ENCODE measurements at regions not wholly inside any gene's neighbourhood (a gene's known extent, or its start where the extent isn't known, plus 50 kb on each side); places are given as distances from the start of the nearest gene placed in this dataset.

- no peaks in the 10 kb centered on the region for H3K4me1 ChIP-seq
- DNase-seq, result no peak
- H3K27ac ChIP-seq (replicated peaks), result no peak overlapping the region
- H3K4me3 ChIP-seq, result no peak overlapping the region
- TF ChIP-seq CTCF (IDR thresholded peaks at IDR 0.05; ENCODE audit: borderline replicate concordance), result no peak
- H3K27me3 ChIP-seq (ENCODE audit: low read depth), result peaks cover 50% of the 10 kb centered on the region
- no peaks in the 10 kb centered on the region for H3K36me3 ChIP-seq
- H3K9me3 ChIP-seq (replicated peaks), result peaks cover 10% of the 10 kb centered on the region
- intact Hi-C loops (cut with micrococcal nuclease), result no loop called here
Observed at GRCh38 chr14:101417434-101417833, 143.9 kb upstream of the DIO3 start.

- H3K4me3 ChIP-seq, result no peak overlapping the region
- no peaks in the 10 kb centered on the region for H3K36me3 ChIP-seq
- H3K4me1 ChIP-seq, result no peaks in the 10 kb centered on the region
- H3K27me3 ChIP-seq (ENCODE audit: low read depth), result peaks cover 44% of the 10 kb centered on the region
- no peak overlapping the region for H3K27ac ChIP-seq (replicated peaks)
- TF ChIP-seq CTCF (IDR thresholded peaks at IDR 0.05; ENCODE audit: borderline replicate concordance), result no peak
- H3K9me3 ChIP-seq (replicated peaks), result peaks cover 16% of the 10 kb centered on the region
- intact Hi-C loops (cut with micrococcal nuclease), result no loop called here
- DNase-seq, result no peak
Observed at GRCh38 chr14:101418601-101419000, 142.7 kb upstream of the DIO3 start.

- DNase-seq, result no peak
- Histone ChIP-seq H3K4me1 (no peaks in the 10 kb centered on the region), H3K27me3 (ENCODE audit: low read depth) (peaks cover 14% of the 10 kb centered on the region), H3K4me3 (no peak overlapping the region), H3K9me3 (replicated peaks) (peaks cover 43% of the 10 kb centered on the region), H3K27ac (replicated peaks) (no peak overlapping the region), H3K36me3 (no peaks in the 10 kb centered on the region)
- no peak for TF ChIP-seq CTCF (IDR thresholded peaks at IDR 0.05; ENCODE audit: borderline replicate concordance)
- intact Hi-C loops (cut with micrococcal nuclease), result no loop called here
Observed at GRCh38 chr14:101426466-101426865, 134.8 kb upstream of the DIO3 start.

- TF ChIP-seq CTCF (IDR thresholded peaks at IDR 0.05; ENCODE audit: borderline replicate concordance), result no peak
Observed at GRCh38 chr14:101428409-101428808, 132.9 kb upstream of the DIO3 start.

GRCh38 chr14:101435546-101435945 is 125.7 kb upstream of the DIO3 start:
- Histone ChIP-seq H3K4me3 (no peak overlapping the region), H3K4me1 (no peaks in the 10 kb centered on the region), H3K27me3 (ENCODE audit: low read depth) (peaks cover 57% of the 10 kb centered on the region), H3K27ac (replicated peaks) (no peak overlapping the region), H3K36me3 (no peaks in the 10 kb centered on the region), H3K9me3 (replicated peaks) (no peaks in the 10 kb centered on the region)
- intact Hi-C loops (cut with micrococcal nuclease), result no loop called here
- DNase-seq, result no peak
- no peak for TF ChIP-seq CTCF (IDR thresholded peaks at IDR 0.05; ENCODE audit: borderline replicate concordance)

More at GRCh38 chr14:101428409-101428808, 132.9 kb upstream of the DIO3 start:
- intact Hi-C loops (cut with micrococcal nuclease), result no loop called here
- Histone ChIP-seq H3K4me1 (no peaks in the 10 kb centered on the region), H3K27me3 (ENCODE audit: low read depth) (peaks cover 29% of the 10 kb centered on the region), H3K27ac (replicated peaks) (no peak overlapping the region), H3K9me3 (replicated peaks) (peaks cover 38% of the 10 kb centered on the region), H3K4me3 (no peak overlapping the region), H3K36me3 (no peaks in the 10 kb centered on the region)
- DNase-seq, result no peak

GRCh38 chr14:101439023-101439422 is 122.3 kb upstream of the DIO3 start:
- H3K27me3 ChIP-seq (ENCODE audit: low read depth), result peaks cover 69% of the 10 kb centered on the region
- TF ChIP-seq CTCF (IDR thresholded peaks at IDR 0.05; ENCODE audit: borderline replicate concordance), result no peak
- intact Hi-C loops (cut with micrococcal nuclease), result no loop called here
- no peak overlapping the region for H3K4me3 ChIP-seq
- no peaks in the 10 kb centered on the region for H3K9me3 ChIP-seq (replicated peaks)
- no peak overlapping the region for H3K27ac ChIP-seq (replicated peaks)
- no peaks in the 10 kb centered on the region for H3K4me1 ChIP-seq
- no peaks in the 10 kb centered on the region for H3K36me3 ChIP-seq
- DNase-seq, result no peak
